Mucosa of descending colon (tissue), 3 donors: ENCODE measurements at regions not wholly inside any gene's neighbourhood (a gene's known extent, or its start where the extent isn't known, plus 50 kb on each side); places are given as distances from the start of the nearest gene placed in this dataset.

ENCODE experiments used
- ATAC-seq: fragments of 200-7000 bp; cut with Tn5 transposase; one replicate; pipeline ENCODE4 v1.9.1; 2020; ENCODE audit warnings: mild to moderate bottlenecking, moderate library complexity
- DNase-seq, 3 donors: peaks; one replicate each; pipeline ENCODE4 v3.0.0-alpha.2; 2020
- H3K36me3 ChIP-seq: fragments of 200-600 bp; one replicate; pipeline ENCODE4 v1.8.0; 2021; ENCODE audit warnings: low read depth, mild to moderate bottlenecking
- H3K4me1 ChIP-seq: fragments of 200-600 bp; one replicate; pipeline ENCODE4 v1.8.0; 2021; ENCODE audit warnings: low read depth, mild to moderate bottlenecking
- H3K4me3 ChIP-seq: fragments of 200-600 bp; one replicate; pipeline ENCODE4 v1.8.0; 2021; ENCODE audit warnings: mild to moderate bottlenecking
- H3K9me3 ChIP-seq: fragments of 200-600 bp; one replicate; pipeline ENCODE4 v1.8.0; 2021; ENCODE audit warnings: mild to moderate bottlenecking
- CTCF ChIP-seq: fragments of 200-600 bp; IDR thresholded peaks from one replicate; pipeline ENCODE4 v1.8.0; 2022; ENCODE audit warnings: antibody characterized with exemption, mild to moderate bottlenecking
- intact Hi-C, 2 donors: fragments of 100-400 bp; cut with DNase I in 1 of 2; cut with micrococcal nuclease in 1 of 2; formaldehyde crosslinking; loops; one replicate each; pipeline versions ENCODE4 v1.11.0 to v1.11.1; 2022; cut with DNase I, micrococcal nuclease
- donor health status: DM: no; HTN: no; CAD: no; lungs with moderate emphysema.
- donor health status: DM: no; HTN: no; CAD: no.
- donor health status: DM: no; HTN: yes; CAD: no.

- no peak for TF ChIP-seq CTCF
- Histone ChIP-seq H3K9me3 (no peaks in the 10 kb centered on the region), H3K36me3 (no peaks in the 10 kb centered on the region), H3K4me3 (no peak overlapping the region), H3K4me1 (no peaks in the 10 kb centered on the region)
- ATAC-seq (no peak), DNase-seq (no peak)
- intact Hi-C loops, result no loop called here
Measured at GRCh38 chr11:16460508-16460907, 104.2 kb upstream of the SOX6 start.

- DNase-seq, result no peak
Measured at GRCh38 chr11:16456366-16456765, 100.0 kb upstream of the SOX6 start.

GRCh38 chr11:16454289-16454863 is 98.0 kb upstream of the SOX6 start:
- intact Hi-C loops, result no loop called here
- no peak for DNase-seq
- H3K4me3 ChIP-seq, result no peak overlapping the region
- no peak for TF ChIP-seq CTCF
- ATAC-seq, result no peak
- H3K9me3 ChIP-seq, result no peaks in the 10 kb centered on the region
- no peaks in the 10 kb centered on the region for H3K4me1 ChIP-seq
- H3K36me3 ChIP-seq, result no peaks in the 10 kb centered on the region

More at GRCh38 chr11:16456366-16456765, 100.0 kb upstream of the SOX6 start:
- H3K9me3 ChIP-seq, result no peaks in the 10 kb centered on the region
- intact Hi-C loops, result no loop called here
- no peak for TF ChIP-seq CTCF
- ATAC-seq, result no peak
- H3K36me3 ChIP-seq, result no peaks in the 10 kb centered on the region
- no peaks in the 10 kb centered on the region for H3K4me1 ChIP-seq
- no peak overlapping the region for H3K4me3 ChIP-seq

- ATAC-seq, result no peak
- H3K4me1 ChIP-seq, result no peaks in the 10 kb centered on the region
- H3K36me3 ChIP-seq, result no peaks in the 10 kb centered on the region
- H3K4me3 ChIP-seq, result no peak overlapping the region
- H3K9me3 ChIP-seq, result no peaks in the 10 kb centered on the region
- intact Hi-C loops, result no loop called here
- no peak for DNase-seq
- TF ChIP-seq CTCF, result no peak
Measured at GRCh38 chr11:16448123-16448717, 91.9 kb upstream of the SOX6 start.

GRCh38 chr11:16441461-16441860 is 85.1 kb upstream of the SOX6 start:
- TF ChIP-seq CTCF, result no peak
- Histone ChIP-seq H3K36me3 (no peaks in the 10 kb centered on the region), H3K4me3 (no peak overlapping the region), H3K4me1 (no peaks in the 10 kb centered on the region), H3K9me3 (no peaks in the 10 kb centered on the region)
- no peak for DNase-seq
- intact Hi-C loops, result no loop called here
- no peak for ATAC-seq
